MM.1S (cell line): ENCODE measurements at regions not wholly inside any gene's neighbourhood (a gene's known extent, or its start where the extent isn't known, plus 50 kb on each side); places are given as distances from the start of the nearest gene placed in this dataset.

Source experiments
- CTCF ChIP-seq: fragments of 300-600 bp; sonication (generic); IDR thresholded peaks from 2 replicates; pipeline ENCODE4 v1.5.1; 2016; ENCODE audit warnings: antibody characterized with exemption, low read length, mixed read lengths
- EZH2 ChIP-seq: fragments of 300-600 bp; sonication (generic); optimal IDR thresholded peaks from 2 replicates; pipeline ENCODE3; 2017; ENCODE audit warnings: low read depth, mild to moderate bottlenecking, antibody characterized with exemption, low read length, mixed read lengths

- no peak for TF ChIP-seq CTCF
- no peak for TF ChIP-seq EZH2
Measured at GRCh38 chr5:27778121-27778520, 739.7 kb upstream of the CDH9 start.
